ENCODE measurements at regions not wholly inside any gene's neighbourhood (a gene's known extent, or its start where the extent isn't known, plus 50 kb on each side); places are given as distances from the start of the nearest gene placed in this dataset.

DNA sequence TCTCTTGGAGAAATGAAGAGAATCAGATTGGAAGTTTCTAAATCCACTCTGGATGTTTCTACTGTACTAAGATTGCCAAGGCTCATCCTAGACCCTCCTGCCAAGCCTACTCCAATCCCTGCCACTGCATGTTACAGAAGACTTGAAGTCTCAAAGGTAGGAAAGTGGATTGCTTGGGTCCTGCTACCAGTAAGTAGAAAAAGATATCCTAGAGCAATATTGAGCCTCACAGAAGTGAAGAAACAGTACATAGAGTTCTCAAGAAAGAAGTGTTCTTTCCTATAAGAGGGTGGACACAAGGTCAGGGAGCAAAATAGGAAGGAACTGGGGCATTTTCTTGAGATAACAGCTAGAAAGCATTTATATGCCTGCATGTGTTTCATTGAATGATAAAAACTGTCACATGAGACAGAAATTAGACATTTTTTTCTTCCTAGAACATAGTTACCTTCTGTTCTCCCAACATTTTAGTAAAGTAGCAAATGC is 232.9 kb downstream of the RBM43 start:
- Histone ChIP-seq H3K36me3 (ENCODE audit: control insufficient read depth in 1 of 2, insufficient read depth in 2 of 2, low read length in 2 of 2) (no peaks in the 10 kb centered on the region), H3K9me3 (ENCODE audit: control insufficient read depth in 1 of 2, low read length in 2 of 2) (no peaks in the 10 kb centered on the region), H3K4me3 (ENCODE audit: low read depth in 1 of 2, low read length in 2 of 2) (no peak overlapping the region), H3K27ac (ENCODE audit: low read length) (no peak overlapping the region), H3K27me3 (ENCODE audit: low read depth, low read length) (no peaks in the 10 kb centered on the region), H3K4me1 (ENCODE audit: control insufficient read depth in 1 of 2, insufficient read depth in 2 of 2, low read length in 2 of 2) (peaks cover 0 to 8% of the 10 kb centered on the region in 2 donors)

DNA sequence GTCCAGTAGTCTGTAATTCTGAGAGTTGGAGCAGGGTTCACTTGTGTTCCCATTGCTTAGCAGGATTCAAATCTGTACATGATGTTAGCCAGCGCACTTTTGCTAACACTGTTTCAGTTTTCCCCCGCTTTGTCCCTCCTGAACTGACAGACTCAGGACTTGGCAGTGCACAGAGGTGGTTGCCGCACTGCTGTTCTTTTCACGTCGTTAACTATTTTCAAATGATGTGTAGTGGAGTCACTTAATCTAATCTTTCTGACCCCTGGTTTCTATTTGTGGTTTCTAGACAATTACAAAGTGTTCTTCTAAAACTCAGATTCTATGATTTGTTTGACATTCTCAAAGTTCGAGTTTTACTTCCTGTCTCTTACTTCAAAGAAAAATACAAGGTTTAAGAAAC is 234.5 kb downstream of the RBM43 start:
- H3K36me3 ChIP-seq (ENCODE audit: control insufficient read depth in 1 of 2, insufficient read depth in 2 of 2, low read length in 2 of 2) = no peaks in the 10 kb centered on the region
- peaks cover 0 to 3% of the 10 kb centered on the region in 2 donors for H3K4me1 ChIP-seq (ENCODE audit: control insufficient read depth in 1 of 2, insufficient read depth in 2 of 2, low read length in 2 of 2)
- H3K27ac ChIP-seq (ENCODE audit: low read length) = no peak overlapping the region
- H3K9me3 ChIP-seq (ENCODE audit: control insufficient read depth in 1 of 2, low read length in 2 of 2) = no peaks in the 10 kb centered on the region
- no peak overlapping the region for H3K4me3 ChIP-seq (ENCODE audit: low read depth in 1 of 2, low read length in 2 of 2)
- H3K27me3 ChIP-seq (ENCODE audit: low read depth, low read length) = no peaks in the 10 kb centered on the region

DNA sequence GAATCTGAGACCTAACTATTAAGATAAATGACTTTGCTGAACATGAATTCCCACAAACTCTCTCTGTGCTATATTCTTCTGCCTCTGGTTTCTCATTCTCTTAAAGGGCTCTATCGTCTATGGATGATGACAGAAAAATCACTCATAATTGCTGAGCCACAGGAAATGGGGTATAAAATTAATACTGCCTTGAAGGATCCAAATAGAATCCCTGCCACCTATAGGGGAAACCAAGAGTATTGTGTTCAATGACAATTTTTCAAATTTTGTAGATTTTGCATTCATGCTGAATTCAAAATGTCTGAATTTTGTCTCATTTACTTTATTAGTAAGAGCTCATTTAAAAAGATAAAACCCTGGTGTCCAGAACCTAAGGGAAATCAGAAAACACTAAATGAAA is 235.8 kb downstream of the RBM43 start:
- Histone ChIP-seq H3K27me3 (ENCODE audit: low read depth, low read length) (no peaks in the 10 kb centered on the region), H3K27ac (ENCODE audit: low read length) (no peak overlapping the region), H3K4me3 (ENCODE audit: low read depth in 1 of 2, low read length in 2 of 2) (no peak overlapping the region), H3K9me3 (ENCODE audit: control insufficient read depth in 1 of 2, low read length in 2 of 2) (no peaks in the 10 kb centered on the region), H3K36me3 (ENCODE audit: control insufficient read depth in 1 of 2, insufficient read depth in 2 of 2, low read length in 2 of 2) (no peaks in the 10 kb centered on the region), H3K4me1 (ENCODE audit: control insufficient read depth in 1 of 2, insufficient read depth in 2 of 2, low read length in 2 of 2) (peaks cover 0 to 6% of the 10 kb centered on the region in 2 donors)

DNA sequence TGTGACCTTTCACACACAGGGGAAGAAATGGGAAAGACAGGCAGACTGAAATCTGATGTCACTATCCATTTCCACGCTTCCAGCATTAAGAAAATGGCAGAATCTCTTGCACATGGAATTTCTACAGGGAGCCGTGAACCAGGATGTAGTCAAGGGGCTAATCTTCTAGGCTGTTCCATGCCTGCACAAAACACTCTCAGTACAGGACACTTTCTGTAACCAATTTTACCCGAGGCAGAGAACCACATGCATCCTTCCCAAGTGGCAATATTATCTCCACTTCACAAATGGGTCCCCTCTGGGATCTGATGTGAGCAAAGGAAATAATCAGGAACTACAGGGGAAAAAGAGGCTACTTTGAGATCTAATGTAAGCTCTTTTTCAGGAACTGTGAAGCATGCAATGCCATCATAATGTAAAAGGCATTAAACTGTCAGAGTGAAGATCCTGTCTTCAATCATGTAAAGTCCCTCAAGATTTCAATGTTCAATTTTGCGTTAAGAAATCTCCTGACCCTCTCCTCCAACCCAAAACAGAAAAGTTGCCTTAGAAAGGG is 236.9 kb downstream of the RBM43 start:
- no peak overlapping the region for H3K27ac ChIP-seq (ENCODE audit: low read length)
- H3K9me3 ChIP-seq (ENCODE audit: control insufficient read depth in 1 of 2, low read length in 2 of 2) = no peaks in the 10 kb centered on the region
- no peaks in the 10 kb centered on the region for H3K36me3 ChIP-seq (ENCODE audit: control insufficient read depth in 1 of 2, insufficient read depth in 2 of 2, low read length in 2 of 2)
- H3K27me3 ChIP-seq (ENCODE audit: low read depth, low read length) = no peaks in the 10 kb centered on the region
- H3K4me1 ChIP-seq (ENCODE audit: control insufficient read depth in 1 of 2, insufficient read depth in 2 of 2, low read length in 2 of 2) = peaks cover 0 to 6% of the 10 kb centered on the region in 2 donors
- no peak overlapping the region for H3K4me3 ChIP-seq (ENCODE audit: low read depth in 1 of 2, low read length in 2 of 2)

DNA sequence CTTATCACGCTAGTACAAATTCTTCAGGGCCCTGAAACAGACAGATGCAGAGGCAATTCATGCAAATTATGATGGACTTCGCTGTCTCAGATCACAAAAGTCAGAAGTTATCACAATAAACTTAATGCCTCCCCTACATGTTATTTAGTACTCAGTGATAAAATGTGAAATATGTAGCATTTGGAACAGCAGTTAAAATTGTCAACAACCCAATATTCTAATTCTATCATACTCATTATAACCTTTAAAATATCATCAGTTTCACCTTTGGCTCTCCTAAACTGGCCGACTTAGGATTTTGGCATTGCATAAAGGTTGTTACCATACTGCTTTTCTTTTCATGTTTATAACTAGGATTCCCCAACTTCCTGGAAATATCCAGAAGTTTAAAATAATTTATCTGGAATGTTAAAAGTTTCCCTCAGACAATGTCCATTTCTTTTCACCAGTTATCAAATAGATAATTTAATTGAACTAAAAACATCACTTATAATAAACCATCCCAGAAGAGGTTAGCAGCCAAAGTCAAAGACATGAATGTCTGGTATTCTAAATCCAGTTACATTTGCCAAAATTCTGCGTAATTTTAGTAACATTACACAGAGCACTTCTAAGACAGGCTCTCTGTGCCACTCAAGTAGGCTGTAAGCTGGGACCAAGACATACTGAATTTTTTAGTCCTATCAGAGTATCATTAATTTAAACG is 239.8 kb downstream of the RBM43 start:
- H3K27me3 ChIP-seq (ENCODE audit: low read depth, low read length) = no peaks in the 10 kb centered on the region
- peaks cover 0 to 6% of the 10 kb centered on the region in 2 donors for H3K4me1 ChIP-seq (ENCODE audit: control insufficient read depth in 1 of 2, insufficient read depth in 2 of 2, low read length in 2 of 2)

DNA sequence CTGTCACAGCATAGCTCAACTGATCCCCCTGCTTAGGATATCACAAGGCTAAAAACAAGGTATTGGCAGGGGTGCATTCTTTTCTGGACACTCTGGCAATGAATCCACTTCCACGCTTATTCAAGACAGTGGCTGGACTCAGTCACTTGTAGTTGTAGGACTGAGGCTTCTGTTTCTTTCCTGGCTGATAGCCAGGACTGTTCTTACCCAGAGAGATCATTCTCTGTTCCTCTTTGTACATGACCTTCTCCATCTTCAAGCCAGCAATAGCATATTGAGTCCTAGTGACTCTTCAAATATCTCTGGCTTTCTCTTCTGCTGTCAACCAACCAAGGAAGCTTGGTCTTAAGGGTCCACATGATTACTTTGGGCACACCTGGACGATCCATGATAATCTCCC is 241.3 kb downstream of the RBM43 start:
- H3K9me3 ChIP-seq (ENCODE audit: control insufficient read depth in 1 of 2, low read length in 2 of 2) = no peaks in the 10 kb centered on the region
- no peak overlapping the region for H3K4me3 ChIP-seq (ENCODE audit: low read depth in 1 of 2, low read length in 2 of 2)
- no peak overlapping the region for H3K27ac ChIP-seq (ENCODE audit: low read length)
- H3K27me3 ChIP-seq (ENCODE audit: low read depth, low read length) = no peaks in the 10 kb centered on the region
- H3K36me3 ChIP-seq (ENCODE audit: control insufficient read depth in 1 of 2, insufficient read depth in 2 of 2, low read length in 2 of 2) = no peaks in the 10 kb centered on the region
- H3K4me1 ChIP-seq (ENCODE audit: control insufficient read depth in 1 of 2, insufficient read depth in 2 of 2, low read length in 2 of 2) = peaks cover 0 to 6% of the 10 kb centered on the region in 2 donors

More for the DNA sequence above, 239.8 kb downstream of the RBM43 start:
- Histone ChIP-seq H3K4me3 (ENCODE audit: low read depth in 1 of 2, low read length in 2 of 2) (no peak overlapping the region), H3K27ac (ENCODE audit: low read length) (no peak overlapping the region), H3K9me3 (ENCODE audit: control insufficient read depth in 1 of 2, low read length in 2 of 2) (no peaks in the 10 kb centered on the region), H3K36me3 (ENCODE audit: control insufficient read depth in 1 of 2, insufficient read depth in 2 of 2, low read length in 2 of 2) (no peaks in the 10 kb centered on the region)

DNA sequence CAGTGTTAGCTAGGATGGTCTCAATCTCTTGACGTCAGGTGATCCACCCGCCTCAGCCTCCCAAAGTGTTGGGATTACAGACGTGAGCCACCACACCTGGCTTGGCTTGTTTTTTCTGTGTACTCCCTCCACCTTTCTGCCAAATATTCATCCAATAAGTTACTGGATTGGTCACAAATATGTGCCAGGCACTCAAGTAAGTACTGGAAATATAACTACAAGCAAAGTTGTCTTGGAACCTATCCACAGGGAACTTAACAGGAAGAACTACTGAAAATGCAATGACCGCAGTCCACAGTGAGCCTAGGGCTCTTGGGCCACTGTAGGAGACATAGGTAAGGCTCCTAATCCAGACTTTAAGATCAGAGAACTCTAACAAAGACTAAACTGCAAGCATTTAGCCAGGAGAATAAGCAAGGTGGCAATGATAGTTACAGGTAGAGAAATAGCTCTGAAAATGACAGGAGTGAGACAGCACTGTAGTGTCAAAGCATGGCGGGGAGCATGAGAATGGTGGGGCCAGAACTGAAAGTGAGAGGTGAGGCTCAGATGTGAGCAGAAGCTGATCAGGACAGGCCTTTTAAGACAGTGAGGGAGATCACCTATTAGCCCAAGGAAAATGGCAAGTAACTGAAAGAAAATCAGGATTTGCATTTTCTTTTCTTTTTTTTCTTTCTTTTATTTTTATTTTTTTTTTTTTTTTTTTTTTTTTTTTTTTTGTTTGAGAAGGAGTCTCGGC is 252.1 kb downstream of the RBM43 start:
- no peaks in the 10 kb centered on the region for H3K4me1 ChIP-seq (ENCODE audit: control insufficient read depth in 1 of 2, insufficient read depth in 2 of 2, low read length in 2 of 2)
- H3K4me3 ChIP-seq (ENCODE audit: low read depth in 1 of 2, low read length in 2 of 2) = no peak overlapping the region
- H3K9me3 ChIP-seq (ENCODE audit: control insufficient read depth in 1 of 2, low read length in 2 of 2) = no peaks in the 10 kb centered on the region
- H3K27ac ChIP-seq (ENCODE audit: low read length) = no peak overlapping the region
- no peaks in the 10 kb centered on the region for H3K27me3 ChIP-seq (ENCODE audit: low read depth, low read length)
- H3K36me3 ChIP-seq (ENCODE audit: control insufficient read depth in 1 of 2, insufficient read depth in 2 of 2, low read length in 2 of 2) = no peaks in the 10 kb centered on the region

DNA sequence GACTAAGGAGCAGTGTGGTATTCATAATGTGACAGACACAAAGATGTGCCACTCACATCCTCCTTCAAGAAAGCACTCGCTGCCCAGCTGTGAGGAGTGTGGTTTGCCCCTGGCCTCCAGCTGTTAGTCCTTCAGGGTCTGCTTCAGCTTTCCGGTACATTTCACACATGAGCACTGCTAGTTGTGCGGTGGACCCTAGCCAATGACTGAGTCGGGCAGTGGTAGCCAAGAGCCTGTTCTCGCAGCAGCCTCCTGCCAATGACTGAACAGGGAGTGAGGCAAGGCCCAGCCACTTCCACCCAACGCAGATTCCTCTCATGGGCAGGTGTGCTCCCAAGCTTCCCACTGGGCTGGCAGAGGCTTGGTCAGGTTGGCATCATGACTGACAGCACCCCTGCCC is 254.3 kb downstream of the RBM43 start:
- no peak overlapping the region for H3K4me3 ChIP-seq (ENCODE audit: low read depth in 1 of 2, low read length in 2 of 2)
- no peaks in the 10 kb centered on the region for H3K27me3 ChIP-seq (ENCODE audit: low read depth, low read length)
- H3K36me3 ChIP-seq (ENCODE audit: control insufficient read depth in 1 of 2, insufficient read depth in 2 of 2, low read length in 2 of 2) = no peaks in the 10 kb centered on the region
- no peaks in the 10 kb centered on the region for H3K4me1 ChIP-seq (ENCODE audit: control insufficient read depth in 1 of 2, insufficient read depth in 2 of 2, low read length in 2 of 2)
- H3K9me3 ChIP-seq (ENCODE audit: control insufficient read depth in 1 of 2, low read length in 2 of 2) = no peaks in the 10 kb centered on the region
- no peak overlapping the region for H3K27ac ChIP-seq (ENCODE audit: low read length)

DNA sequence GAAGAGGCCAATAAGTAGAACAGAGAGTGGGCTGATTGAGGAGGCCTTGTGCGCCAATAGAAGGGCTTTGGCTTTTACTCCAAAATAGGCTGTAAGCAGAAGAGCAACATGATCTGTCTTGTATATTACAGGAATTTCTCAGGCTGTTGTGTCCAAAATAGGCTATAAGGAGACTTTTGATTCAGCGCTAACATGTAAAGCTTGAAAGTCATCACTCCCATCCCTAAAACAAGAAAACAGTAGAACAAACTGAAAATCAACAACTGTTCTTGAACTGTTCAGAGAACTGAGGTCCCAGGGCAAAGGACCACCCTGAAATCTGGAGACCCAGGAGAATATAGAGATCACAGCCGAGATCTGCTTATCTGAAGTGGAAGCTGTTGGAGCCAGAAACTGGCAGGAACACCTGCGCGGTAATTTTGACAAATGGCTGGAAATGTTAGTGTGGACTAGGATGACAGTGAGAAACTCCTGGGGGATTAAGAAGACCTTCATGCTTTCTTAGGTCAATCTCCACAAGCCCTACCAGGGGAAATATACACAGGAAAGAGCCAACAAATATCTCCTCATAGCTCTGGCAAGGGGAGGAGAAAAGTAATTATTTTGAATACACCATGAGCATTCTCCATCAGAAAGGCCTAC is 258.6 kb downstream of the RBM43 start:
- H3K27me3 ChIP-seq (ENCODE audit: low read depth, low read length) = no peaks in the 10 kb centered on the region
- no peak overlapping the region for H3K27ac ChIP-seq (ENCODE audit: low read length)
- H3K36me3 ChIP-seq (ENCODE audit: control insufficient read depth in 1 of 2, insufficient read depth in 2 of 2, low read length in 2 of 2) = no peaks in the 10 kb centered on the region
- H3K4me3 ChIP-seq (ENCODE audit: low read depth in 1 of 2, low read length in 2 of 2) = no peak overlapping the region
- no peaks in the 10 kb centered on the region for H3K4me1 ChIP-seq (ENCODE audit: control insufficient read depth in 1 of 2, insufficient read depth in 2 of 2, low read length in 2 of 2)
- H3K9me3 ChIP-seq (ENCODE audit: control insufficient read depth in 1 of 2, low read length in 2 of 2) = no peaks in the 10 kb centered on the region

DNA sequence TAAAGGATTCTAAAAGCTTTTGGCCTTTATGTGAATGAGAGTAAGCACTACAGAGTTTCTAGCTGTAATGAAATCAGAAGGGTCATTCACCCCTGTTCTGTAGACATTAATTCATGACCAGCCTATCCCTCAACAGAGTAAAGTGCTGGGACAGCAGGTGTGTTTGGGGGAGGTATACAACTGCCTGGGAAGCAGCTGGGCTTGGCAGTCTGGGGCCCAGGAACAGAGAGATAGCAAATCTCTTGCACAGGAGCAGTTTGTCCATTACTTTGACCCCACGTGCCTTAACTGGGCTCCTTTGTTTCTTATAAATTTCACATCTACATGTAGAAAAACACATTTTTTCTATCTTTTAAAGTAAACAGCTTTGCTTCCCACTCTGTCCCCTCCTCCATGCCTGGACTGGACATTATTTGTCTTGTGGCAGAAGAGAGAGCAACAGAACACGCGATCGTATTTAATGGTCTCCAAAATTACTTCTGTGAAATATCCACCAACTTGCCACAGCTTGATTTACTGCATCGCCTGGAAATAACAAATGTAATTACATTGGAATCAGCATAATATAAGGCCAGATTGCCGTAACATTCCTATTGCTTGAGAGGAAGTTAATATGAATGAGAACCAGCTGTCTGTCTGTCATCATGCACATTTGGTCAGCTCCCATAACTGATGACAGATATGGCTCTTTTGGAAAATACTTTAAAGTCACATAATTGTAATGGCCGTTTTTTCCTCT is 263.8 kb downstream of the RBM43 start:
- Histone ChIP-seq H3K4me3 (ENCODE audit: low read depth in 1 of 2, low read length in 2 of 2) (no peak overlapping the region), H3K4me1 (ENCODE audit: control insufficient read depth in 1 of 2, insufficient read depth in 2 of 2, low read length in 2 of 2) (peaks cover 0 to 4% of the 10 kb centered on the region in 2 donors), H3K27me3 (ENCODE audit: low read depth, low read length) (no peaks in the 10 kb centered on the region), H3K27ac (ENCODE audit: low read length) (no peak overlapping the region), H3K9me3 (ENCODE audit: control insufficient read depth in 1 of 2, low read length in 2 of 2) (no peaks in the 10 kb centered on the region), H3K36me3 (ENCODE audit: control insufficient read depth in 1 of 2, insufficient read depth in 2 of 2, low read length in 2 of 2) (no peaks in the 10 kb centered on the region)

DNA sequence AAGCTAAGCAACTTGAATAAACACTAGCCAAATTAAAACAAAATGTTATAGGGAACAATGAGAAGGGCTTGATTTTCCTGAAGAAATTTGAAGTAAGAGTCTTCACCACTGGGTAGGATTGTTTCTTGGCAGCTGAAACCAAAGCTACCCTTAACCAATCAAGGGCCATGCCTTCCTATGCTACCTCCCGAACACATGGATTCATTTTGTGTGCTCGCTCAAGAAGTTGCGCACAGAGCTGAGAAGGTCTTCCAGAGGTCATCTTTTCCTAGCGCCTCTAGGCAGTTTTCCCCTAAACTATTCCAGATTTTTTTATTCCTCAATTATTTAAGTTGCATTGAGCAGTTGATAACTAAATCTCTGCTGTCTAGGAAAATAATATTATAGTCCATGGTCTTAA is 264.6 kb downstream of the RBM43 start:
- Histone ChIP-seq H3K27ac (ENCODE audit: low read length) (no peak overlapping the region), H3K9me3 (ENCODE audit: control insufficient read depth in 1 of 2, low read length in 2 of 2) (no peaks in the 10 kb centered on the region), H3K27me3 (ENCODE audit: low read depth, low read length) (no peaks in the 10 kb centered on the region), H3K36me3 (ENCODE audit: control insufficient read depth in 1 of 2, insufficient read depth in 2 of 2, low read length in 2 of 2) (no peaks in the 10 kb centered on the region), H3K4me1 (ENCODE audit: control insufficient read depth in 1 of 2, insufficient read depth in 2 of 2, low read length in 2 of 2) (peaks cover 0 to 4% of the 10 kb centered on the region in 2 donors), H3K4me3 (ENCODE audit: low read depth in 1 of 2, low read length in 2 of 2) (no peak overlapping the region)

All from muscle layer of duodenum (tissue), 2 donors.